ENCODE measurements at regions not wholly inside any gene's neighbourhood (a gene's known extent, or its start where the extent isn't known, plus 50 kb on each side); places are given as distances from the start of the nearest gene placed in this dataset.

GRCh38 chr5:82396871-82397514 lies 118.8 kb upstream of the RPS23 start:
- no peak for TF ChIP-seq CTCF (IDR thresholded peaks at IDR 0.05; ENCODE audit: borderline replicate concordance, extremely low read depth, low read length, poor library complexity, severe bottlenecking)
- no peak for TF ChIP-seq EZH2 (IDR thresholded peaks at IDR 0.05; ENCODE audit: borderline replicate concordance, low read depth, low read length, severe bottlenecking)
- ATAC-seq (ENCODE audit: insufficient read depth, low read depth): peak; percentile 31; the same call in 1 of the 3 replicates
- Histone ChIP-seq H3K9ac (ENCODE audit: low read depth, low read length) (no peak overlapping the region), H2AFZ (ENCODE audit: low read depth, low read length) (no peak overlapping the region), H3K79me2 (ENCODE audit: insufficient read depth, low read length) (no peaks in the 10 kb centered on the region), H3K9me3 (ENCODE audit: insufficient read depth, low read length, severe bottlenecking) (no peaks in the 10 kb centered on the region), H3K36me3 (ENCODE audit: insufficient read depth, low read length) (peaks cover 8% of the 10 kb centered on the region; the same call in 1 of the 2 replicates), H3K27me3 (ENCODE audit: insufficient read depth, low read length, poor library complexity) (no peaks in the 10 kb centered on the region), H3K4me2 (ENCODE audit: insufficient read depth, low read length) (no peak overlapping the region), H4K20me1 (ENCODE audit: insufficient read depth, low read length) (no peaks in the 10 kb centered on the region), H3K4me1 (ENCODE audit: insufficient read depth, low read length) (no peaks in the 10 kb centered on the region), H3K27ac (ENCODE audit: low read length) (no peak overlapping the region), H3K4me3 (ENCODE audit: low read depth in 1 of 2, low read length in 2 of 2) (no peak overlapping the region)
- no peak for DNase-seq

GRCh38 chr5:82396396-82396795 lies 118.2 kb upstream of the RPS23 start:
- Histone ChIP-seq H3K79me2 (ENCODE audit: insufficient read depth, low read length) (no peaks in the 10 kb centered on the region), H4K20me1 (ENCODE audit: insufficient read depth, low read length) (no peaks in the 10 kb centered on the region), H3K27me3 (ENCODE audit: insufficient read depth, low read length, poor library complexity) (no peaks in the 10 kb centered on the region), H3K4me2 (ENCODE audit: insufficient read depth, low read length) (no peak overlapping the region), H2AFZ (ENCODE audit: low read depth, low read length) (no peak overlapping the region), H3K27ac (ENCODE audit: low read length) (no peak overlapping the region), H3K9ac (ENCODE audit: low read depth, low read length) (no peak overlapping the region), H3K36me3 (ENCODE audit: insufficient read depth, low read length) (peaks cover 8% of the 10 kb centered on the region; the same call in 1 of the 2 replicates), H3K4me3 (ENCODE audit: low read depth in 1 of 2, low read length in 2 of 2) (no peak overlapping the region), H3K9me3 (ENCODE audit: insufficient read depth, low read length, severe bottlenecking) (no peaks in the 10 kb centered on the region), H3K4me1 (ENCODE audit: insufficient read depth, low read length) (no peaks in the 10 kb centered on the region)
- TF ChIP-seq EZH2 (IDR thresholded peaks at IDR 0.05; ENCODE audit: borderline replicate concordance, low read depth, low read length, severe bottlenecking) (no peak), CTCF (IDR thresholded peaks at IDR 0.05; ENCODE audit: borderline replicate concordance, extremely low read depth, low read length, poor library complexity, severe bottlenecking) (no peak)
- ATAC-seq (ENCODE audit: insufficient read depth, low read depth) (no peak), DNase-seq (no peak)

- no peak for DNase-seq
- Histone ChIP-seq H3K36me3 (ENCODE audit: insufficient read depth, low read length) (no peaks in the 10 kb centered on the region), H2AFZ (ENCODE audit: low read depth, low read length) (no peak overlapping the region), H3K4me1 (ENCODE audit: insufficient read depth, low read length) (no peaks in the 10 kb centered on the region), H3K9ac (ENCODE audit: low read depth, low read length) (no peak overlapping the region), H3K27ac (ENCODE audit: low read length) (no peak overlapping the region), H3K27me3 (ENCODE audit: insufficient read depth, low read length, poor library complexity) (no peaks in the 10 kb centered on the region), H3K79me2 (ENCODE audit: insufficient read depth, low read length) (no peaks in the 10 kb centered on the region), H4K20me1 (ENCODE audit: insufficient read depth, low read length) (no peaks in the 10 kb centered on the region), H3K4me2 (ENCODE audit: insufficient read depth, low read length) (no peak overlapping the region), H3K4me3 (ENCODE audit: low read depth in 1 of 2, low read length in 2 of 2) (no peak overlapping the region), H3K9me3 (ENCODE audit: insufficient read depth, low read length, severe bottlenecking) (no peaks in the 10 kb centered on the region)
- ATAC-seq (ENCODE audit: insufficient read depth, low read depth): 0 out of 3 replicates have a peak, but pooled peaks have one; percentile 35
- TF ChIP-seq CTCF (IDR thresholded peaks at IDR 0.05; ENCODE audit: borderline replicate concordance, extremely low read depth, low read length, poor library complexity, severe bottlenecking): no peak
- TF ChIP-seq EZH2 (IDR thresholded peaks at IDR 0.05; ENCODE audit: borderline replicate concordance, low read depth, low read length, severe bottlenecking): no peak
Measured at GRCh38 chr5:82393951-82394350, 115.8 kb upstream of the RPS23 start.

Data from DND-41 (cell line).